OCI-LY7 (cell line): ENCODE measurements at regions not wholly inside any gene's neighbourhood (a gene's known extent, or its start where the extent isn't known, plus 50 kb on each side); places are given as distances from the start of the nearest gene placed in this dataset.

Experiments used
- BruUV-seq: library from RNA; stranded (reverse); fragments of 400-500 nt; replicated peaks from 2 replicates; lab custom pipeline; 2021; lab: Mats Ljungman, UMichigan
- CTCF ChIA-PET: fragments of 300-600 bp; sonication (Branson Sonifier 250); formaldehyde crosslinking; loops from one replicate; lab custom pipeline; 2022; ENCODE audit warnings: antibody characterized with exemption; ENCODE audit not compliant: unreplicated experiment; lab: Charles Lee
- POLR2A ChIA-PET: fragments of 300-600 bp; sonication (Branson Sonifier 250); formaldehyde crosslinking; loops from one replicate; lab custom pipeline; 2022; ENCODE audit warnings: antibody characterized with exemption; lab: Charles Lee
- DNase-seq: peaks from one replicate; pipeline ENCODE4 v3.0.0-alpha.2; 2015; ENCODE audit warnings: low spot score
- H2AFZ ChIP-seq: fragments of 200-600 bp; sonication (generic), shearing (Covaris generic); 2 replicates; pipeline ENCODE4 v1.6.1; 2014; ENCODE audit warnings: mild to moderate bottlenecking, antibody characterized with exemption, low read length, moderate library complexity
- H3K27ac ChIP-seq: fragments of 200-600 bp; sonication (generic); 2 replicates; pipeline ENCODE4 v1.5.1; 2014; ENCODE audit warnings: mixed run types, low read depth, mild to moderate bottlenecking, moderate library complexity, low read length, inconsistent platforms; ENCODE audit not compliant: poor library complexity, severe bottlenecking
- H3K36me3 ChIP-seq: fragments of 200-600 bp; sonication (generic); 2 replicates; pipeline ENCODE4 v1.6.1; 2014; ENCODE audit warnings: mild to moderate bottlenecking, antibody characterized with exemption, low read length, moderate library complexity, mixed read lengths; ENCODE audit not compliant: insufficient read depth
- H3K4me1 ChIP-seq: fragments of 200-600 bp; sonication (generic); 2 replicates; pipeline ENCODE4 v1.5.1; 2014; ENCODE audit warnings: mild to moderate bottlenecking, low read length; ENCODE audit not compliant: insufficient read depth, poor library complexity, severe bottlenecking
- H3K4me2 ChIP-seq: fragments of 200-600 bp; sonication (generic); 2 replicates; pipeline ENCODE4 v1.6.1; 2014; ENCODE audit warnings: mild to moderate bottlenecking, low read length
- H3K4me3 ChIP-seq: fragments of 200-600 bp; sonication (generic); 2 replicates; pipeline ENCODE4 v1.5.1; 2014; ENCODE audit warnings: mild to moderate bottlenecking, low read depth, low read length; ENCODE audit not compliant: poor library complexity, severe bottlenecking
- H3K79me2 ChIP-seq: fragments of 200-600 bp; sonication (generic); 2 replicates; pipeline ENCODE4 v1.6.1; 2016; ENCODE audit warnings: low read depth, mild to moderate bottlenecking, low read length, moderate library complexity, mixed read lengths; ENCODE audit not compliant: insufficient read depth
- H3K9me2 ChIP-seq: fragments of 200-600 bp; sonication (generic); 2 replicates; pipeline ENCODE4 v1.6.1; 2016; ENCODE audit warnings: mild to moderate bottlenecking, low read length, mixed read lengths; ENCODE audit not compliant: insufficient read depth
- H3K9me3 ChIP-seq: fragments of 200-600 bp; sonication (generic); 2 replicates; pipeline ENCODE4 v1.6.1; 2014; ENCODE audit warnings: mild to moderate bottlenecking, mixed run types, low read length, mixed read lengths
- H4K20me1 ChIP-seq: fragments of 200-600 bp; sonication (generic); 2 replicates; pipeline ENCODE4 v1.6.1; 2014; ENCODE audit warnings: mild to moderate bottlenecking, antibody characterized with exemption, low read length, moderate library complexity, mixed read lengths; ENCODE audit not compliant: insufficient read depth
- EZH2phosphoT487 ChIP-seq: fragments of 200-600 bp; sonication (generic); IDR thresholded peaks from 2 replicates; pipeline ENCODE4 v1.6.1; 2018; ENCODE audit warnings: low read depth, borderline replicate concordance, mild to moderate bottlenecking, mixed run types, antibody characterized with exemption, low read length, moderate library complexity, mixed read lengths
- intact Hi-C: fragments of 100-400 bp; cut with micrococcal nuclease; formaldehyde crosslinking; loops from one replicate; pipeline ENCODE4 v1.10.0; 2022; ENCODE audit not compliant: unreplicated experiment
- TF ChIP-seq, protein P1 (sequence below): fragments of 200-600 bp; sonication (generic); conservative IDR thresholded peaks from 2 replicates; pipeline ENCODE4 v1.5.1; 2014; ENCODE audit warnings: mild to moderate bottlenecking, antibody characterized with exemption, low read length, moderate library complexity, mixed read lengths

DNA sequence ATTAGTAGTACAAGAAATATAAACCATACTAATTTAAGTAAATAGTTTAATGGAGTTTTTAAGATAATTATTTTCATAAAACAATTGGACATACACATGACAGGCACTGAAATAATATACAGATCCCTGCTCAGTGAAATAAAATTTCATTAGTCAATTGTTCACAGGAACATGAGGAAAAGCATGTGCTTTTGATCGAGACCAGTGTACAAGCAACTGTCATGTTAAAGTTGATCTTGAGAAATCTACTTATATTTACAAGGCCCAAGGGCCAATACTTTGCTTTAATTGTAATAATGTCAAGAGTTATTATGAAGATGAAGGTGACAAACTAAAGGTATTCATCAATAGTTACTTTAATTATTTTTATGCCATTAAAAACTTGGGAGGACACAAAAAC is 792.7 kb upstream of the LUZP2 start:
- no TSS peak for BruUV-seq
- no peak for TF ChIP-seq EZH2phosphoT487
- TF ChIP-seq, protein P1, sequence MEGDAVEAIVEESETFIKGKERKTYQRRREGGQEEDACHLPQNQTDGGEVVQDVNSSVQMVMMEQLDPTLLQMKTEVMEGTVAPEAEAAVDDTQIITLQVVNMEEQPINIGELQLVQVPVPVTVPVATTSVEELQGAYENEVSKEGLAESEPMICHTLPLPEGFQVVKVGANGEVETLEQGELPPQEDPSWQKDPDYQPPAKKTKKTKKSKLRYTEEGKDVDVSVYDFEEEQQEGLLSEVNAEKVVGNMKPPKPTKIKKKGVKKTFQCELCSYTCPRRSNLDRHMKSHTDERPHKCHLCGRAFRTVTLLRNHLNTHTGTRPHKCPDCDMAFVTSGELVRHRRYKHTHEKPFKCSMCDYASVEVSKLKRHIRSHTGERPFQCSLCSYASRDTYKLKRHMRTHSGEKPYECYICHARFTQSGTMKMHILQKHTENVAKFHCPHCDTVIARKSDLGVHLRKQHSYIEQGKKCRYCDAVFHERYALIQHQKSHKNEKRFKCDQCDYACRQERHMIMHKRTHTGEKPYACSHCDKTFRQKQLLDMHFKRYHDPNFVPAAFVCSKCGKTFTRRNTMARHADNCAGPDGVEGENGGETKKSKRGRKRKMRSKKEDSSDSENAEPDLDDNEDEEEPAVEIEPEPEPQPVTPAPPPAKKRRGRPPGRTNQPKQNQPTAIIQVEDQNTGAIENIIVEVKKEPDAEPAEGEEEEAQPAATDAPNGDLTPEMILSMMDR: no peak
- no peaks in the 10 kb centered on the region for H3K36me3 ChIP-seq
- no peak overlapping the region for H2AFZ ChIP-seq
- DNase-seq: no peak
- H3K4me2 ChIP-seq: no peak overlapping the region
- POLR2A ChIA-PET: no interaction called here
- H3K4me1 ChIP-seq: no peaks in the 10 kb centered on the region
- no peaks in the 10 kb centered on the region for H4K20me1 ChIP-seq
- intact Hi-C loops: no loop called here
- CTCF ChIA-PET: no interaction called here
- H3K27ac ChIP-seq: no peak overlapping the region
- no peaks in the 10 kb centered on the region for H3K9me2 ChIP-seq
- no peaks in the 10 kb centered on the region for H3K79me2 ChIP-seq
- H3K9me3 ChIP-seq: no peaks in the 10 kb centered on the region
- no peak overlapping the region for H3K4me3 ChIP-seq

DNA sequence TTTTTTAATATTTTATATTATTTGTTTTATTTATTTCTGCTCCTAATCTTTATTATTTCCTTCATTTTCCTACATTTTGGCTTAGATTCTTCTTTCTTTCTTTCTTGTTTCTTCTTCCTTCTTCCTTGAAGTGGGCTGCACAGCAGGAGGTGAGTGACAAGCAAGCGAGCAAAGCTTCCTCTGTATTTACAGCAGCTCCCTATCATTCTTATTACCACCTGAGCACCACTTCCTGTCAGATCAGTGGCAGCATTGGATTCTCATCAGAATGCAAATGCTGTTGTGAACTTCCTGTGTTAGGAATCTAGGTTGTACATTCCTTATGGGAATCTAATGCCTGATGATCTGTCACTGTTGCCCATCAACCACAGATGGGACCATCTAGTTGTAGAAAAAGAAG is 784.9 kb upstream of the LUZP2 start:
- Histone ChIP-seq H3K9me3 (no peaks in the 10 kb centered on the region), H3K27ac (no peak overlapping the region), H3K4me2 (no peak overlapping the region), H3K4me3 (no peak overlapping the region), H3K36me3 (no peaks in the 10 kb centered on the region), H4K20me1 (no peaks in the 10 kb centered on the region), H3K79me2 (no peaks in the 10 kb centered on the region), H3K4me1 (no peaks in the 10 kb centered on the region), H2AFZ (no peak overlapping the region), H3K9me2 (no peaks in the 10 kb centered on the region)
- CTCF ChIA-PET: no interaction called here
- POLR2A ChIA-PET: interaction anchor here (0.6 to 1.0 kb wide), 2 partner anchors 11 to 13 kb away, joined by 3 read pairs; no protein-coding TSS in a partner anchor
- no TSS peak for BruUV-seq
- intact Hi-C loops: no loop called here
- TF ChIP-seq, protein P1: no peak
- no peak for TF ChIP-seq EZH2phosphoT487
- DNase-seq: no peak

DNA sequence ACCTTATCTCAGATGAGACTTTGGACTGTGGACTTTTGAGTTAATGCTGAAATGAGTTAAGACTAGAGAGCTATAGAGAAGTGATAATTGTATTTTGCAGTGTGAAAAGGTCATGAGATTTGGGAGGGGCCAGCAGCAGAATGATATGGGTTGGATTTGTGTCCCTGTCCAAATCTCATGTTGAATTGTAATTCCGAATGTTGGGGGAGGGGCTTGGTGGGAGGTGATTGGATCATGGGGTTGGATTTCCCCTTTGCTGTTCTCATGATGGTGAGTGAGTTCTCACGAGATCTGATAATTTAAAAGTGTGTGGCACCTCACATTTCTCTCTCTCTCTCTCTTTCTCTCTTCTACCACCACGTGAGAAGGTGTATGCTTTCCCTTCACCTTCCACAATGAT is 777.8 kb upstream of the LUZP2 start:
- no peaks in the 10 kb centered on the region for H3K9me2 ChIP-seq
- no peaks in the 10 kb centered on the region for H3K4me1 ChIP-seq
- no peaks in the 10 kb centered on the region for H3K36me3 ChIP-seq
- DNase-seq: no peak
- ChIA-PET POLR2A (interaction anchor here (1.1 kb wide), 1 partner anchor 25 kb away, joined by 4 read pairs; no protein-coding TSS in a partner anchor), CTCF (no interaction called here)
- no TSS peak for BruUV-seq
- intact Hi-C loops: no loop called here
- no peak overlapping the region for H3K4me3 ChIP-seq
- no peaks in the 10 kb centered on the region for H3K79me2 ChIP-seq
- no peak for TF ChIP-seq EZH2phosphoT487
- TF ChIP-seq, protein P1: no peak
- H3K9me3 ChIP-seq: 0 out of 2 replicates have a peak, but pooled peaks cover 4% of the 10 kb centered on the region
- H3K4me2 ChIP-seq: no peak overlapping the region
- H3K27ac ChIP-seq: no peak overlapping the region
- H2AFZ ChIP-seq: no peak overlapping the region
- H4K20me1 ChIP-seq: no peaks in the 10 kb centered on the region
